PC-3 (cell line): ENCODE measurements at regions not wholly inside any gene's neighbourhood (a gene's known extent, or its start where the extent isn't known, plus 50 kb on each side); places are given as distances from the start of the nearest gene placed in this dataset.

Experiments
- ATAC-seq: fragments of 200-7000 bp; cut with Tn5 transposase; 2 replicates; pipeline ENCODE4 v1.9.1; 2020; ENCODE audit warnings: mild to moderate bottlenecking, moderate library complexity
- BruUV-seq: library from RNA; stranded (reverse); fragments of 400-500 nt; replicated peaks from 2 replicates; lab custom pipeline; 2021; lab: Mats Ljungman, UMichigan
- CTCF ChIA-PET: fragments of 300-600 bp; sonication (Branson Sonifier 250); formaldehyde crosslinking; loops from one replicate; lab custom pipeline; 2022; ENCODE audit warnings: antibody characterized with exemption; lab: Charles Lee
- POLR2A ChIA-PET: fragments of 300-600 bp; sonication (Branson Sonifier 250); formaldehyde crosslinking; loops from one replicate; lab custom pipeline; 2022; ENCODE audit warnings: antibody characterized with exemption; ENCODE audit not compliant: unreplicated experiment; lab: Charles Lee
- DNase-seq: peaks from one replicate; pipeline ENCODE4 v3.0.0-alpha.2; 2015
- H2AFZ ChIP-seq: fragments of 300-600 bp; sonication (generic); 2 replicates; pipeline ENCODE4 v1.6.0; 2016; ENCODE audit warnings: antibody characterized with exemption, low read length
- H3F3A ChIP-seq: fragments of 300-600 bp; sonication (generic); one replicate; pipeline ENCODE4 v1.6.0; 2017; ENCODE audit warnings: antibody characterized with exemption, low read length, control low read depth, mild to moderate bottlenecking; ENCODE audit not compliant: unreplicated experiment
- H3K27ac ChIP-seq: fragments of 300-600 bp; sonication (generic); 2 replicates; pipeline ENCODE4 v1.5.1; 2016; ENCODE audit warnings: mild to moderate bottlenecking, low read length
- H3K27me3 ChIP-seq: fragments of 300-600 bp; sonication (generic); 2 replicates; pipeline ENCODE4 v1.6.1; 2016; ENCODE audit warnings: low read length, mixed read lengths
- H3K36me3 ChIP-seq: fragments of 300-600 bp; sonication (generic); 2 replicates; pipeline ENCODE4 v1.6.1; 2016; ENCODE audit warnings: low read depth, mixed run types, low read length, mixed read lengths
- H3K4me1 ChIP-seq: fragments of 300-600 bp; sonication (generic); 2 replicates; pipeline ENCODE4 v1.5.1; 2016; ENCODE audit warnings: low read length; ENCODE audit not compliant: insufficient read depth
- H3K4me2 ChIP-seq: fragments of 300-600 bp; sonication (generic); 2 replicates; pipeline ENCODE4 v1.6.0; 2016; ENCODE audit warnings: low read length
- H3K4me3 ChIP-seq: fragments of 300-600 bp; sonication (generic); 2 replicates; pipeline ENCODE4 v1.5.1; 2016; ENCODE audit warnings: mild to moderate bottlenecking, low read length, mixed read lengths
- H3K79me2 ChIP-seq: fragments of 300-600 bp; sonication (generic); 2 replicates; pipeline ENCODE4 v1.6.1; 2017; ENCODE audit warnings: low read length, mixed read lengths
- H3K9ac ChIP-seq: fragments of 300-600 bp; sonication (generic); 2 replicates; pipeline ENCODE4 v1.6.0; 2016; ENCODE audit warnings: mild to moderate bottlenecking, low read length
- H3K9me2 ChIP-seq: fragments of 300-600 bp; sonication (generic); replicated peaks from 2 replicates; pipeline ENCODE4 v1.6.1; 2016; ENCODE audit warnings: mixed run types, low read length, mixed read lengths
- H3K9me3 ChIP-seq: fragments of 300-600 bp; sonication (generic); 2 replicates; pipeline ENCODE4 v1.6.1; 2016; ENCODE audit warnings: low read length, mixed read lengths
- H4K20me1 ChIP-seq: fragments of 300-600 bp; sonication (generic); 2 replicates; pipeline ENCODE4 v1.6.1; 2016; ENCODE audit warnings: low read length, mixed read lengths
- EZH2 ChIP-seq: fragments of 300-600 bp; sonication (generic); IDR thresholded peaks from one replicate; pipeline ENCODE4 v1.6.1; 2017; ENCODE audit warnings: antibody characterized with exemption, mild to moderate bottlenecking, low read length; ENCODE audit not compliant: unreplicated experiment
- EZH2phosphoT487 ChIP-seq: fragments of 300-600 bp; sonication (generic); IDR thresholded peaks from 2 replicates; pipeline ENCODE4 v1.6.1; 2018; ENCODE audit warnings: mild to moderate bottlenecking, antibody characterized with exemption, low read length, borderline replicate concordance
- intact Hi-C: fragments of 100-400 bp; cut with micrococcal nuclease; formaldehyde crosslinking; loops from 2 replicates; pipeline ENCODE4 v1.9.0; 2023
- TF ChIP-seq, protein P1 (sequence below): fragments of 300-600 bp; sonication (generic); conservative IDR thresholded peaks from 2 replicates; pipeline ENCODE4 v1.5.1; 2017; ENCODE audit warnings: antibody characterized with exemption, low read depth, mild to moderate bottlenecking, low read length

DNA sequence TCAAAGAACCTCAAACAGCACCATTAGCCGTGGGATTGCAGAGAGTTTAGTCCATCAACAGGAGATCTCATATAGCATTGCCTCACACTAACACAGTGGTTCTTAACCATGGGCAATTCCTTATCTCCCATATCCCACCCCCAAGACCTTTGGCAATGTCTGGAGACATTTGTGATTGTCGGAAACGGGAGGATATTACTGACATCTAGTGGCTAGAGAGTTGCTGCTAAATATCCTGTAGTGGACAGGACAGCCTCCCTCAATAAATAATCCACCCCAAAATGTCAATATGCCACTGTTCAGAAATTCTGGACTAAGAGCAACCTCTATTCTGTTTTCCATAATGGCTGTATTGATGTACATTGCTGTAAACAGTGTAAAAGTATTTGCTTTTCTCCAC is 210.1 kb upstream of the CCN2 start:
- H3K9me2 ChIP-seq, result no peaks in the 10 kb centered on the region
- no peak overlapping the region for H3K9ac ChIP-seq
- H3K27ac ChIP-seq, result no peak overlapping the region
- no peaks in the 10 kb centered on the region for H3K36me3 ChIP-seq
- intact Hi-C loops, result loop anchor here (1.0 to 2.0 kb wide), 3 partner anchors 201 to 236 kb away; no protein-coding TSS in a partner anchor
- H3F3A ChIP-seq, result no peaks in the 10 kb centered on the region
- H4K20me1 ChIP-seq, result no peaks in the 10 kb centered on the region
- H3K9me3 ChIP-seq, result no peaks in the 10 kb centered on the region
- ChIA-PET POLR2A (no interaction called here), CTCF (interaction anchor here (0.6 to 0.7 kb wide), 2 partner anchors 56 to 201 kb away, joined by 3 read pairs; no protein-coding TSS in a partner anchor)
- no TSS peak for BruUV-seq
- TF ChIP-seq, protein P1, sequence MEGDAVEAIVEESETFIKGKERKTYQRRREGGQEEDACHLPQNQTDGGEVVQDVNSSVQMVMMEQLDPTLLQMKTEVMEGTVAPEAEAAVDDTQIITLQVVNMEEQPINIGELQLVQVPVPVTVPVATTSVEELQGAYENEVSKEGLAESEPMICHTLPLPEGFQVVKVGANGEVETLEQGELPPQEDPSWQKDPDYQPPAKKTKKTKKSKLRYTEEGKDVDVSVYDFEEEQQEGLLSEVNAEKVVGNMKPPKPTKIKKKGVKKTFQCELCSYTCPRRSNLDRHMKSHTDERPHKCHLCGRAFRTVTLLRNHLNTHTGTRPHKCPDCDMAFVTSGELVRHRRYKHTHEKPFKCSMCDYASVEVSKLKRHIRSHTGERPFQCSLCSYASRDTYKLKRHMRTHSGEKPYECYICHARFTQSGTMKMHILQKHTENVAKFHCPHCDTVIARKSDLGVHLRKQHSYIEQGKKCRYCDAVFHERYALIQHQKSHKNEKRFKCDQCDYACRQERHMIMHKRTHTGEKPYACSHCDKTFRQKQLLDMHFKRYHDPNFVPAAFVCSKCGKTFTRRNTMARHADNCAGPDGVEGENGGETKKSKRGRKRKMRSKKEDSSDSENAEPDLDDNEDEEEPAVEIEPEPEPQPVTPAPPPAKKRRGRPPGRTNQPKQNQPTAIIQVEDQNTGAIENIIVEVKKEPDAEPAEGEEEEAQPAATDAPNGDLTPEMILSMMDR, result peak; percentile 72
- no peak for TF ChIP-seq EZH2phosphoT487
- H3K27me3 ChIP-seq, result no peaks in the 10 kb centered on the region
- no peak overlapping the region for H3K4me2 ChIP-seq
- H3K4me3 ChIP-seq, result no peak overlapping the region
- no peaks in the 10 kb centered on the region for H3K4me1 ChIP-seq
- DNase-seq (peak; percentile 62), ATAC-seq (peak; percentile 58)
- H2AFZ ChIP-seq, result no peak overlapping the region
- H3K79me2 ChIP-seq, result no peaks in the 10 kb centered on the region

DNA sequence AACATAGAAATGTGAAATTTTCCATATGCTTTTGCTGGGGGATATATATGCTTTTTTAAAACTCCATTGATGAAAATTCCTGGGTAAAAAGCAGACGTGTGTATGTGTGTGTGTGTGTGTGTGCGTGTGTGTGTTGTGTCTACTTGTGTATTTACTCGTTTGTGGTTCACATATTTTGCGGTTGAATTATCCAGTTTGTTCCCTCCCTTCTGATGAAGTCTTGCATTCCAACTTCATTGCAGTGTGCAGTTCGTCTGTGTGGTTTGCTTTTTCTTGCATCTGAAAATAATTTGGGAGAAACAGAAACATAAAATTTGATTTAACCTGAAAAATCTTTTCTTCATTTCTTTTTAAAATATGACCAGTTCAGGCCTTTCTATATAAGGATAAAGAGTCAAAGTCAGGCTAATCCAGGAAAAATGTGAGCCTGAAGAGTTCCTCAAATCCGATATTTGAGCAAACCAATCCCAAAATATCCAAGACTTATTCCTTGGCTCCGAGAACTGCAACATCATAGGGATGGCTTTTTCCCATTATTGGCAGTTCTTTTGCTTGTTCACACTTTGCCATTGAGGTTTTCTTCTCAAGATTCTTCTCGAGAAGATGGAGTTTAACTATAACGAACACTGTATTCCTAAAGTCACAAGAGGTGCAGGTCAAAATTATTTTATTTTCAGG is 202.2 kb upstream of the CCN2 start:
- no peak for ATAC-seq
- Histone ChIP-seq H3K36me3 (no peaks in the 10 kb centered on the region), H3K9ac (no peak overlapping the region), H3K4me3 (no peak overlapping the region), H2AFZ (no peak overlapping the region), H4K20me1 (no peaks in the 10 kb centered on the region), H3K4me2 (no peak overlapping the region), H3K27me3 (no peaks in the 10 kb centered on the region), H3K9me3 (no peaks in the 10 kb centered on the region), H3F3A (no peaks in the 10 kb centered on the region), H3K27ac (no peak overlapping the region), H3K79me2 (no peaks in the 10 kb centered on the region), H3K4me1 (no peaks in the 10 kb centered on the region), H3K9me2 (no peaks in the 10 kb centered on the region)
- intact Hi-C loops, result no loop called here
- BruUV-seq, result no TSS peak
- ChIA-PET POLR2A (no interaction called here), CTCF (no interaction called here)
- TF ChIP-seq, protein P1, result no peak
- TF ChIP-seq EZH2phosphoT487 (no peak), EZH2 (no peak)
- DNase-seq, result peak; percentile 25

DNA sequence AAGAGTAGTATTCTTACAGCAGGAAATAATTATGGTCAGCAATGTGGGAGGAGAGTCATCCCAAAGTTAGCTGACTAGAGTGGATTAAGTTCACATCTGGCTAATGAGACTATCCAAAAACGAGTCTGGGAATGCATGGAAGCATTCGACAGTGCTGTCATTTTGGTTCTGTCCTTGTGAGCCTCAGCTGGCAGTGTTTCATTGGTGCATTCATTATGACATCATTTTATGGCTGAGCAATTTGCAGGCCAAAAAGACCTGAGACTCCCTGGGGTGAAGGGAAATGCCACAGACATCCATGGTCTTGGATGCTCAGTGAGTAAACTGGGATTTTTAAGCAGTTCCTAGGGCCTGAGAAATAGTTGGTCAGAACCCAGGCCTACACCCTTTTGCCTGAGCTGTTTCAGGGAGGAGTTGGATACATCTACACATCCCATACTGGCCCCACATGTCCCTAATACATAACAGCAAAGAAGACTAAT is 196.4 kb upstream of the CCN2 start:
- no peaks in the 10 kb centered on the region for H3K4me1 ChIP-seq
- H3K9ac ChIP-seq, result no peak overlapping the region
- no peaks in the 10 kb centered on the region for H3F3A ChIP-seq
- H3K27me3 ChIP-seq, result no peaks in the 10 kb centered on the region
- POLR2A ChIA-PET, result interaction anchor here (0.6 kb wide), 1 partner anchor 322 kb away, joined by 4 read pairs; no protein-coding TSS in a partner anchor
- intact Hi-C loops, result no loop called here
- TF ChIP-seq, protein P1, result no peak
- TF ChIP-seq EZH2phosphoT487, result no peak
- TF ChIP-seq EZH2, result no peak
- H3K4me3 ChIP-seq, result no peak overlapping the region
- no peaks in the 10 kb centered on the region for H3K79me2 ChIP-seq
- no peak overlapping the region for H3K4me2 ChIP-seq
- no peak overlapping the region for H3K27ac ChIP-seq
- CTCF ChIA-PET, result no interaction called here
- H2AFZ ChIP-seq, result no peak overlapping the region
- H3K9me3 ChIP-seq, result no peaks in the 10 kb centered on the region
- H4K20me1 ChIP-seq, result no peaks in the 10 kb centered on the region
- no peaks in the 10 kb centered on the region for H3K36me3 ChIP-seq
- no peak for DNase-seq
- BruUV-seq, result no TSS peak
- no peaks in the 10 kb centered on the region for H3K9me2 ChIP-seq
- ATAC-seq, result no peak
